H1 (cell line): ENCODE measurements at regions not wholly inside any gene's neighbourhood (a gene's known extent, or its start where the extent isn't known, plus 50 kb on each side); places are given as distances from the start of the nearest gene placed in this dataset.

ENCODE experiments used
- ASH2L ChIP-seq: fragments of 200-600, 300-600 bp; sonication (generic); IDR thresholded peaks from one replicate; pipeline ENCODE4 v1.7.1; 2017; ENCODE audit warnings: low read length
- CTCF ChIP-seq, 3 experiments: IDR thresholded peaks; 1 replicate in 2 of 3; 2 replicates in 1 of 3; pipeline versions ENCODE4 v1.5.1 to v1.6.1; 2011; ENCODE audit warnings: low read length in 3 of 3, mild to moderate bottlenecking in 3 of 3, inconsistent platforms in 2 of 3, low read depth in 1 of 3, moderate library complexity in 1 of 3; ENCODE audit not compliant: insufficient read depth in 1 of 3; ENCODE audit errors: control extremely low read depth in 1 of 3
- E2F6 ChIP-seq: IDR thresholded peaks from 2 replicates; pipeline ENCODE4 v1.6.1; 2012; ENCODE audit warnings: inconsistent platforms
- EGR1 ChIP-seq: IDR thresholded peaks from 2 replicates; pipeline ENCODE4 v1.6.1; 2011; ENCODE audit warnings: low read depth, low read length, borderline replicate concordance
- EP300 ChIP-seq, 2 experiments: IDR thresholded peaks; 1 replicate in 1 of 2; 2 replicates in 1 of 2; pipeline ENCODE4 v1.6.1; 2011 to 2012; ENCODE audit warnings: low read depth in 2 of 2, low read length in 2 of 2, mild to moderate bottlenecking in 2 of 2, borderline replicate concordance in 1 of 2, inconsistent platforms in 1 of 2, moderate library complexity in 1 of 2
- HDAC2 ChIP-seq, 2 experiments: fragments of 300-600 bp in 1 of 2; sonication (generic) in 1 of 2; IDR thresholded peaks; 2 replicates each; pipeline ENCODE4 v1.6.1; 2011 to 2012; ENCODE audit warnings: low read depth in 2 of 2, low read length in 2 of 2, mild to moderate bottlenecking in 2 of 2, moderate library complexity in 2 of 2, borderline replicate concordance in 1 of 2, inconsistent platforms in 1 of 2
- MAX ChIP-seq: IDR thresholded peaks from 2 replicates; pipeline ENCODE4 v1.6.1; 2012; ENCODE audit warnings: inconsistent platforms
- RAD21 ChIP-seq, 2 experiments: IDR thresholded peaks in 1 of 2; conservative IDR thresholded peaks in 1 of 2; 2 replicates each; pipeline ENCODE4 v1.6.1; 2011; ENCODE audit warnings: low read depth in 2 of 2, low read length in 2 of 2, improper control_type of control experiment in 1 of 2, inconsistent platforms in 1 of 2, mild to moderate bottlenecking in 1 of 2, moderate library complexity in 1 of 2
- RNF2 ChIP-seq: fragments of 200-900, 300-1000 bp; sonication (generic); IDR thresholded peaks from 2 replicates; pipeline ENCODE4 v1.7.1; 2016; ENCODE audit warnings: borderline replicate concordance, low read depth, mild to moderate bottlenecking, antibody characterized with exemption, low read length; ENCODE audit not compliant: poor library complexity, severe bottlenecking; ENCODE audit errors: missing control alignments
- SUZ12 ChIP-seq: fragments of 200-600 bp; sonication (generic); IDR thresholded peaks from 2 replicates; pipeline ENCODE4 v1.6.1; 2012; ENCODE audit warnings: mild to moderate bottlenecking, inconsistent platforms, low read length, moderate library complexity, mixed read lengths
- TAF1 ChIP-seq: IDR thresholded peaks from 2 replicates; pipeline ENCODE4 v1.6.1; 2011; ENCODE audit warnings: mild to moderate bottlenecking, low read depth, low read length

GRCh38 chr5:86909418-86910295, 291.9 kb downstream of the COX7C start:
- no peak for TF ChIP-seq E2F6
- TF ChIP-seq MAX, result no peak
- TF ChIP-seq RAD21 (IDR thresholded peaks at IDR 0.05 in 1 of 2, conservative IDR thresholded peaks at IDR 0.05 in 1 of 2; ENCODE audit: low read depth in 2 of 2, low read length in 2 of 2), result no peak
- no peak for TF ChIP-seq CTCF (IDR thresholded peaks at IDR 0.05; ENCODE audit: control extremely low read depth in 1 of 3, insufficient read depth in 1 of 3, low read depth in 1 of 3, low read length in 3 of 3)
- no peak for TF ChIP-seq ASH2L
- no peak for TF ChIP-seq EGR1
- TF ChIP-seq RNF2, result no peak
- TF ChIP-seq TAF1, result no peak
- TF ChIP-seq HDAC2 (IDR thresholded peaks at IDR 0.05; ENCODE audit: borderline replicate concordance in 1 of 2, low read depth in 2 of 2, low read length in 2 of 2), result no peak
- TF ChIP-seq EP300 (IDR thresholded peaks at IDR 0.05; ENCODE audit: borderline replicate concordance in 1 of 2, low read depth in 2 of 2, low read length in 2 of 2), result no peak
- no peak for TF ChIP-seq SUZ12
